OCI-LY1 (cell line): ENCODE measurements at regions not wholly inside any gene's neighbourhood (a gene's known extent, or its start where the extent isn't known, plus 50 kb on each side); places are given as distances from the start of the nearest gene placed in this dataset.

Source experiments
- H2AFZ ChIP-seq: fragments of 200-600 bp; sonication (generic), shearing (Covaris generic); 2 replicates; pipeline ENCODE4 v1.6.0; 2014; ENCODE audit warnings: antibody characterized with exemption, mild to moderate bottlenecking, low read length
- H3F3A ChIP-seq: fragments of 200-600 bp; sonication (generic), shearing (Covaris generic); 2 replicates; pipeline ENCODE4 v1.6.0; 2014; ENCODE audit warnings: mild to moderate bottlenecking, antibody characterized with exemption, low read length, moderate library complexity; ENCODE audit not compliant: insufficient read depth
- H3K27ac ChIP-seq: fragments of 200-600 bp; sonication (generic); 2 replicates; pipeline ENCODE4 v1.5.1; 2014; ENCODE audit warnings: low read length, mixed run types, mild to moderate bottlenecking, low read depth; ENCODE audit not compliant: poor library complexity, severe bottlenecking
- H3K27me3 ChIP-seq: fragments of 200-600 bp; sonication (generic); 2 replicates; pipeline ENCODE4 v1.6.0; 2014; ENCODE audit warnings: antibody characterized with exemption, mild to moderate bottlenecking, low read length, moderate library complexity; ENCODE audit not compliant: insufficient read depth
- H3K36me3 ChIP-seq: fragments of 200-600 bp; sonication (generic); 2 replicates; pipeline ENCODE4 v1.6.1; 2014; ENCODE audit warnings: mild to moderate bottlenecking, antibody characterized with exemption, low read length, moderate library complexity, mixed read lengths; ENCODE audit not compliant: insufficient read depth
- H3K4me1 ChIP-seq: fragments of 200-600 bp; sonication (generic); 2 replicates; pipeline ENCODE4 v1.5.1; 2014; ENCODE audit warnings: mild to moderate bottlenecking, low read length, moderate library complexity; ENCODE audit not compliant: insufficient read depth, severe bottlenecking
- H3K4me2 ChIP-seq: fragments of 200-600 bp; sonication (generic), shearing (Covaris generic); 2 replicates; pipeline ENCODE4 v1.6.1; 2014; ENCODE audit warnings: low read length
- H3K4me3 ChIP-seq: fragments of 200-600 bp; sonication (generic); 2 replicates; pipeline ENCODE4 v1.5.1; 2014; ENCODE audit warnings: low read length, low read depth, mild to moderate bottlenecking, mixed read lengths; ENCODE audit not compliant: poor library complexity, severe bottlenecking
- H3K79me2 ChIP-seq: fragments of 200-600 bp; shearing (Covaris generic); 2 replicates; pipeline ENCODE4 v1.6.1; 2016; ENCODE audit warnings: mixed run types, low read length, mixed read lengths; ENCODE audit not compliant: insufficient read depth
- H3K9ac ChIP-seq: fragments of 200-600 bp; sonication (generic), shearing (Covaris generic); 2 replicates; pipeline ENCODE4 v1.6.1; 2014; ENCODE audit warnings: mild to moderate bottlenecking, low read length, mixed read lengths
- H3K9me2 ChIP-seq: fragments of 200-600 bp; sonication (generic), shearing (Covaris generic); 2 replicates; pipeline ENCODE4 v1.6.1; 2014; ENCODE audit warnings: low read depth, mild to moderate bottlenecking, low read length, mixed read lengths
- H3K9me3 ChIP-seq: fragments of 200-600 bp; shearing (Covaris generic); 2 replicates; pipeline ENCODE4 v1.6.1; 2014; ENCODE audit warnings: low read length, mixed read lengths
- H4K20me1 ChIP-seq: fragments of 200-600 bp; sonication (generic), shearing (Covaris generic); 2 replicates; pipeline ENCODE4 v1.6.0; 2016; ENCODE audit warnings: mild to moderate bottlenecking, low read length; ENCODE audit not compliant: insufficient read depth
- EZH2 ChIP-seq: fragments of 200-600 bp; sonication (generic), shearing (Covaris generic); IDR thresholded peaks from 2 replicates; pipeline ENCODE4 v1.8.0; 2017; ENCODE audit warnings: borderline replicate concordance, mixed run types, mild to moderate bottlenecking, antibody characterized with exemption, low read length, moderate library complexity, mixed read lengths
- TF ChIP-seq, protein P1 (sequence below): fragments of 200-600 bp; sonication (generic), shearing (Covaris generic); IDR thresholded peaks from 2 replicates; pipeline ENCODE4 v1.5.1; 2017; ENCODE audit warnings: mild to moderate bottlenecking, antibody characterized with exemption, low read length, moderate library complexity, mixed read lengths

DNA sequence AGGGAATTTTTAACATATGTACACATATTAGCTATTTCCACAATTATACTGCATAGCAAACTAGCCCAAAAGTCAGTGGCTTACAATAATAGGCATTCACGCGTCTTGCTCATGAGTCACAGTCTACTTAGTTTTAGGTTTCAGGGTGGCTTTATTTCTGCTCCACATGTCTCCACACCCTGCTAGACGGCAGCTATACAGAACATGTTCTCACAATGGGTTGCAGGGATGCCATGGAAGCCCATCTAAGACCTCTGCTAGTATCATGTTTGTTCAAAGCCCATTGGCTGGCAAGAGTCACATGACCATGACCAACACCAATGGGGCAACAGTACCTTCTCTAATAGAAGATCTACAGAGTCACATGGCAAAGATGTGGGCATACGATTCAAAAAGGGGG is 96.3 kb upstream of the NEBL start:
- no peaks in the 10 kb centered on the region for H3K79me2 ChIP-seq

DNA sequence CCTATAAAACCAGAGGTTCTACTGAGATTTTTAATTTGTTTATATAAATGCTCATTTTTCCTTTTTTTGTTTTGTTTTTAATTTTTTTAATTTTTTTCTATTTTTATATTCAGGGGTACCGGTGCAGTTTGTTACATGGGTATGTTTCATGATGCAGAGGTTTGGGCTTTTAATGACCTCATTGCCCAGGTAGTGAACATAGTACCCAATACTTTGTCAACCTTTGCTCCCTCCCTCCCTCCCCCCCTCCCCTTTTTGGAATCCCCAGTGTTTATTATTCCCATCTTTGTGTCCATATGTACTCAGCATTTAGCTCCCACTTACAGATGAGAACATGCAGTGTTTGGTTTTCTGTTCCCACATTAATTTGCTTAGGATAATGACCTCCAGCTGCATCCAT is 94.4 kb upstream of the NEBL start:
- Histone ChIP-seq H4K20me1 (no peaks in the 10 kb centered on the region), H3K9ac (no peak overlapping the region), H3K27ac (no peak overlapping the region), H3K79me2 (no peaks in the 10 kb centered on the region), H2AFZ (no peak overlapping the region), H3K4me2 (no peak overlapping the region), H3K9me2 (no peaks in the 10 kb centered on the region), H3K36me3 (no peaks in the 10 kb centered on the region), H3K9me3 (no peaks in the 10 kb centered on the region), H3K4me1 (no peaks in the 10 kb centered on the region), H3K27me3 (no peaks in the 10 kb centered on the region), H3F3A (no peaks in the 10 kb centered on the region), H3K4me3 (no peak overlapping the region)
- TF ChIP-seq, protein P1, sequence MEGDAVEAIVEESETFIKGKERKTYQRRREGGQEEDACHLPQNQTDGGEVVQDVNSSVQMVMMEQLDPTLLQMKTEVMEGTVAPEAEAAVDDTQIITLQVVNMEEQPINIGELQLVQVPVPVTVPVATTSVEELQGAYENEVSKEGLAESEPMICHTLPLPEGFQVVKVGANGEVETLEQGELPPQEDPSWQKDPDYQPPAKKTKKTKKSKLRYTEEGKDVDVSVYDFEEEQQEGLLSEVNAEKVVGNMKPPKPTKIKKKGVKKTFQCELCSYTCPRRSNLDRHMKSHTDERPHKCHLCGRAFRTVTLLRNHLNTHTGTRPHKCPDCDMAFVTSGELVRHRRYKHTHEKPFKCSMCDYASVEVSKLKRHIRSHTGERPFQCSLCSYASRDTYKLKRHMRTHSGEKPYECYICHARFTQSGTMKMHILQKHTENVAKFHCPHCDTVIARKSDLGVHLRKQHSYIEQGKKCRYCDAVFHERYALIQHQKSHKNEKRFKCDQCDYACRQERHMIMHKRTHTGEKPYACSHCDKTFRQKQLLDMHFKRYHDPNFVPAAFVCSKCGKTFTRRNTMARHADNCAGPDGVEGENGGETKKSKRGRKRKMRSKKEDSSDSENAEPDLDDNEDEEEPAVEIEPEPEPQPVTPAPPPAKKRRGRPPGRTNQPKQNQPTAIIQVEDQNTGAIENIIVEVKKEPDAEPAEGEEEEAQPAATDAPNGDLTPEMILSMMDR, result no peak
- TF ChIP-seq EZH2, result no peak

More for the DNA sequence above, 96.3 kb upstream of the NEBL start:
- H3K9ac ChIP-seq, result no peak overlapping the region
- no peaks in the 10 kb centered on the region for H3K4me1 ChIP-seq
- no peaks in the 10 kb centered on the region for H3K9me3 ChIP-seq
- H3K27me3 ChIP-seq, result peaks cover 2% of the 10 kb centered on the region; the same call in 1 of the 2 replicates
- H3K27ac ChIP-seq, result no peak overlapping the region
- no peaks in the 10 kb centered on the region for H3K36me3 ChIP-seq
- no peak overlapping the region for H2AFZ ChIP-seq
- no peaks in the 10 kb centered on the region for H3F3A ChIP-seq
- H3K4me3 ChIP-seq, result no peak overlapping the region
- no peaks in the 10 kb centered on the region for H3K9me2 ChIP-seq
- TF ChIP-seq EZH2, result no peak
- TF ChIP-seq, protein P1, result no peak
- H3K4me2 ChIP-seq, result no peak overlapping the region
- no peaks in the 10 kb centered on the region for H4K20me1 ChIP-seq

DNA sequence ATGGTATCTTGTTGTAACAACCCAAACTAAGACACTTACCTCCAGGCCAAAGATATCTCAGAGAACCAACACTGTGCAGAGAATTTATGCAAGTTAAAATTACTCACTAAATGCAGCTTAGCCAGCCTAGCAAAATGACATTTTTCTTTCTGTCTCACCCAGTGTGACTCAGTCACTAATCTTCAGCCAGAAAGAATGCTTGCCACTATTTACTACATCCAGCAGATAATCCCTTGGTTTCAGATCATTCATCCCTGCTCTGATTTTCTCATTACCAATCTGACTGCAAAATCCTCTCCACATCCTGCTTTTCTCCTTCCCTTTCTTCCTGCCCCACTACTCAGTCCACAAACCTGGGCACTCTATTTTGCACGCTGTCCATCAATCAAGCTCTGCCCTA is 93.5 kb upstream of the NEBL start:
- Histone ChIP-seq H3K36me3 (no peaks in the 10 kb centered on the region), H3K27ac (no peak overlapping the region), H4K20me1 (no peaks in the 10 kb centered on the region), H3K4me2 (no peak overlapping the region), H2AFZ (no peak overlapping the region), H3K27me3 (no peaks in the 10 kb centered on the region), H3K79me2 (no peaks in the 10 kb centered on the region), H3K4me3 (no peak overlapping the region), H3K4me1 (no peaks in the 10 kb centered on the region), H3K9ac (no peak overlapping the region), H3K9me2 (no peaks in the 10 kb centered on the region), H3K9me3 (no peaks in the 10 kb centered on the region), H3F3A (no peaks in the 10 kb centered on the region)
- TF ChIP-seq, protein P1, result no peak
- no peak for TF ChIP-seq EZH2
